ENCODE measurements at regions not wholly inside any gene's neighbourhood (a gene's known extent, or its start where the extent isn't known, plus 50 kb on each side); places are given as distances from the start of the nearest gene placed in this dataset.

GRCh38 chr1:25042331-25043227, 112.5 kb upstream of the RUNX3 start:
- Histone ChIP-seq H2AFZ (ENCODE audit: low read length) (no peak overlapping the region), H3K27me3 (ENCODE audit: control insufficient read depth in 1 of 2, insufficient read depth in 2 of 2, low read length in 2 of 2) (peaks cover under 1 to 23% of the 10 kb centered on the region in 2 experiments; a peak in 3 of 5 replicates), H3K9ac (ENCODE audit: insufficient read depth, low read depth, low read length) (no peak overlapping the region), H4K20me1 (ENCODE audit: insufficient read depth, low read length) (no peaks in the 10 kb centered on the region), H3K79me2 (ENCODE audit: insufficient read depth, low read length) (no peaks in the 10 kb centered on the region), H3K4me2 (ENCODE audit: low read depth, low read length) (no peak overlapping the region), H3K4me1 (ENCODE audit: insufficient read depth, low read length) (no peaks in the 10 kb centered on the region), H3K9me3 (ENCODE audit: low read length) (no peaks in the 10 kb centered on the region), H3K27ac (ENCODE audit: extremely low read length, insufficient read depth, low read length) (no peak overlapping the region), H3K4me3 (replicated peaks in 1 of 3; ENCODE audit: insufficient read depth in 1 of 3, low read depth in 2 of 3, low read length in 3 of 3) (no peak overlapping the region), H3K36me3 (replicated peaks in 1 of 2; ENCODE audit: control insufficient read depth in 1 of 2, insufficient read depth in 2 of 2, low read length in 2 of 2) (no peaks in the 10 kb centered on the region)
- WGBS (ENCODE audit: low lambda C conversion rate), result 19% methylated on average over 6 of the region's 13 CpGs
- POLR2A ChIA-PET, result no interaction called here
- DNase-seq (ENCODE audit: low spot score), result no peak
- intact Hi-C loops (cut with micrococcal nuclease; ENCODE audit: unreplicated experiment), result no loop called here
- ATAC-seq, result no peak
- BruUV-seq (replicated peaks), result no TSS peak
- in situ Hi-C loops (cut with HindIII; ENCODE audit: extremely low pct_ligation_motif_present, low pct_unique_long_range_greater_than_20kb), result no loop called here
- CTCF ChIA-PET (ENCODE audit: low intra/inter-chr PET ratio, low total read pairs), result no interaction called here
- no peak for FAIRE-seq
- TF ChIP-seq ZNF512B (CRISPR knock-in tag; IDR thresholded peaks at IDR 0.05; ENCODE audit: borderline replicate concordance), result no peak
- TF ChIP-seq ZNF317 (CRISPR knock-in tag; IDR thresholded peaks at IDR 0.05), result no peak
- no peak for TF ChIP-seq ZNF329 (CRISPR knock-in tag; IDR thresholded peaks at IDR 0.05; ENCODE audit: low read depth)
- no peak for TF ChIP-seq KLF6 (CRISPR knock-in tag; IDR thresholded peaks at IDR 0.05)
- TF ChIP-seq XRCC5 (optimal IDR thresholded peaks at IDR 0.05; ENCODE audit: low read length), result no peak
- no peak for TF ChIP-seq ZFP90 (CRISPR knock-in tag; IDR thresholded peaks at IDR 0.05; ENCODE audit: borderline replicate concordance)
- no peak for TF ChIP-seq SOX6 (IDR thresholded peaks at IDR 0.05)
- no peak for TF ChIP-seq SOX6 (CRISPR knock-in tag; IDR thresholded peaks at IDR 0.05)
- no peak for TF ChIP-seq ZNF883 (CRISPR knock-in tag; IDR thresholded peaks at IDR 0.05; ENCODE audit: not compliant biosample characterization)

Measured in HepG2 (cell line).